Trophoblast cell (in vitro differentiated cells and primary cell): ENCODE measurements at regions not wholly inside any gene's neighbourhood (a gene's known extent, or its start where the extent isn't known, plus 50 kb on each side); places are given as distances from the start of the nearest gene placed in this dataset.

Experiments
- DNase-seq, 2 donors: peaks; one replicate each; pipeline ENCODE4 v3.0.0-alpha.2; 2016
- H2AFZ ChIP-seq: 2 replicates; pipeline ENCODE4 v1.6.1; 2013; ENCODE audit warnings: low read length, moderate library complexity, mild to moderate bottlenecking; ENCODE audit not compliant: insufficient read depth, poor library complexity
- H2AK5ac ChIP-seq: 2 replicates; pipeline ENCODE4 v1.6.1; 2013; ENCODE audit warnings: mild to moderate bottlenecking, low read length
- H2BK120ac ChIP-seq: 2 replicates; pipeline ENCODE4 v1.6.1; 2013; ENCODE audit warnings: low read length, mild to moderate bottlenecking, moderate library complexity; ENCODE audit not compliant: insufficient read depth, poor library complexity
- H2BK12ac ChIP-seq: 2 replicates; pipeline ENCODE4 v1.6.1; 2013; ENCODE audit warnings: mild to moderate bottlenecking, low read length, moderate library complexity
- H2BK5ac ChIP-seq: 2 replicates; pipeline ENCODE4 v1.6.1; 2013; ENCODE audit warnings: low read length, low read depth, moderate library complexity, mild to moderate bottlenecking; ENCODE audit not compliant: poor library complexity
- H3K14ac ChIP-seq: 2 replicates; pipeline ENCODE4 v1.6.1; 2013; ENCODE audit warnings: mild to moderate bottlenecking, low read length
- H3K18ac ChIP-seq: 2 replicates; pipeline ENCODE4 v1.6.1; 2013; ENCODE audit warnings: mild to moderate bottlenecking, low read length
- H3K23ac ChIP-seq: 2 replicates; pipeline ENCODE4 v1.6.1; 2013; ENCODE audit warnings: low read length
- H3K27ac ChIP-seq: 2 replicates; pipeline ENCODE4 v1.5.1; 2013; ENCODE audit warnings: low read depth, mild to moderate bottlenecking, inconsistent platforms, low read length, moderate library complexity
- H3K27me3 ChIP-seq: 2 replicates; pipeline ENCODE4 v1.6.1; 2013; ENCODE audit warnings: inconsistent platforms, mild to moderate bottlenecking, low read length, moderate library complexity; ENCODE audit not compliant: insufficient read depth
- H3K36me3 ChIP-seq, 2 experiments: 1 replicate in 1 of 2; 2 replicates in 1 of 2; pipeline ENCODE4 v1.6.1; 2013; ENCODE audit warnings: low read length in 2 of 2, mild to moderate bottlenecking in 2 of 2, moderate library complexity in 1 of 2; ENCODE audit not compliant: insufficient read depth in 2 of 2, control insufficient read depth in 1 of 2
- H3K4ac ChIP-seq: 2 replicates; pipeline ENCODE4 v1.6.1; 2013; ENCODE audit warnings: low read depth, mild to moderate bottlenecking, low read length, moderate library complexity
- H3K4me1 ChIP-seq, 2 experiments: 1 replicate in 1 of 2; 2 replicates in 1 of 2; pipeline ENCODE4 v1.6.1; 2013; ENCODE audit warnings: low read length in 2 of 2, mild to moderate bottlenecking in 2 of 2, moderate library complexity in 1 of 2; ENCODE audit not compliant: insufficient read depth in 2 of 2, control insufficient read depth in 1 of 2
- H3K4me2 ChIP-seq: 2 replicates; pipeline ENCODE4 v1.6.1; 2013; ENCODE audit warnings: inconsistent platforms, mild to moderate bottlenecking, low read length, moderate library complexity
- H3K4me3 ChIP-seq: 2 replicates; pipeline ENCODE4 v1.5.1; 2013; ENCODE audit warnings: mild to moderate bottlenecking, low read depth, low read length, inconsistent platforms
- H3K79me1 ChIP-seq: one replicate; pipeline ENCODE4 v1.6.1; 2013; ENCODE audit warnings: low read length
- H3K79me2 ChIP-seq: 2 replicates; pipeline ENCODE4 v1.6.1; 2013; ENCODE audit warnings: low read length, mild to moderate bottlenecking; ENCODE audit not compliant: control insufficient read depth, insufficient read depth, poor library complexity
- H3K9ac ChIP-seq: 2 replicates; pipeline ENCODE4 v1.6.1; 2013; ENCODE audit warnings: mild to moderate bottlenecking, low read length
- H3K9me3 ChIP-seq: 2 replicates; pipeline ENCODE4 v1.6.1; 2013; ENCODE audit warnings: low read depth, mild to moderate bottlenecking, control low read depth, inconsistent platforms, low read length; ENCODE audit not compliant: insufficient read depth
- H4K12ac ChIP-seq: 2 replicates; pipeline ENCODE4 v1.6.1; 2013; ENCODE audit warnings: low read depth, mild to moderate bottlenecking, low read length, moderate library complexity
- H4K8ac ChIP-seq: 2 replicates; pipeline ENCODE4 v1.6.1; 2013; ENCODE audit warnings: low read depth, mild to moderate bottlenecking, low read length, moderate library complexity
- H4K91ac ChIP-seq: one replicate; pipeline ENCODE4 v1.6.1; 2013; ENCODE audit warnings: low read depth, mild to moderate bottlenecking, low read length, moderate library complexity
- WGBS: extraction: QIAGEN DNeasy Blood & Tissue Kit; methylation state at CpG from one replicate; pipeline ENCODE4 v1.1.7; 2013; ENCODE audit warnings: missing lambda C conversion rate; ENCODE audit not compliant: insufficient read length, insufficient coverage; ENCODE audit errors: extremely low coverage; 5-methylcytosine and 5-hydroxymethylcytosine counted together

GRCh38 chr15:35834216-35834830 lies 288.4 kb upstream of the DPH6 start:
- no CpG with 5 or more reads among the region's 4 CpGs for WGBS
- Histone ChIP-seq H2BK12ac (no peak overlapping the region), H3K4me1 (no peaks in the 10 kb centered on the region), H3K27me3 (no peaks in the 10 kb centered on the region), H4K12ac (no peak overlapping the region), H2AFZ (no peak overlapping the region), H3K79me2 (no peaks in the 10 kb centered on the region), H3K4me2 (no peak overlapping the region), H3K4ac (no peak overlapping the region), H3K18ac (no peak overlapping the region), H3K14ac (no peak overlapping the region), H3K79me1 (no peaks in the 10 kb centered on the region), H3K23ac (no peak overlapping the region), H2AK5ac (no peak overlapping the region), H2BK120ac (no peak overlapping the region), H2BK5ac (no peak overlapping the region), H4K8ac (no peak overlapping the region), H3K36me3 (no peaks in the 10 kb centered on the region), H3K4me3 (no peak overlapping the region), H3K9ac (no peak overlapping the region), H3K9me3 (no peaks in the 10 kb centered on the region), H4K91ac (no peak overlapping the region), H3K27ac (no peak overlapping the region)
- DNase-seq, result no peak

- no peak overlapping the region for H3K14ac ChIP-seq
- no peak overlapping the region for H2AFZ ChIP-seq
- H2BK5ac ChIP-seq, result no peak overlapping the region
- H3K27me3 ChIP-seq, result no peaks in the 10 kb centered on the region
- no peak overlapping the region for H3K4me3 ChIP-seq
- H3K27ac ChIP-seq, result no peak overlapping the region
- no peaks in the 10 kb centered on the region for H3K36me3 ChIP-seq
- H4K8ac ChIP-seq, result no peak overlapping the region
- H3K79me1 ChIP-seq, result no peaks in the 10 kb centered on the region
- WGBS, result no CpG with 5 or more reads among the region's 2 CpGs
- H4K91ac ChIP-seq, result no peak overlapping the region
- H3K79me2 ChIP-seq, result no peaks in the 10 kb centered on the region
- H2AK5ac ChIP-seq, result no peak overlapping the region
- H3K9ac ChIP-seq, result no peak overlapping the region
- no peak overlapping the region for H2BK12ac ChIP-seq
- no peak for DNase-seq
- H3K23ac ChIP-seq, result no peak overlapping the region
- H4K12ac ChIP-seq, result no peak overlapping the region
- no peak overlapping the region for H3K18ac ChIP-seq
- no peaks in the 10 kb centered on the region for H3K9me3 ChIP-seq
- H3K4ac ChIP-seq, result no peak overlapping the region
- H3K4me1 ChIP-seq, result no peaks in the 10 kb centered on the region
- no peak overlapping the region for H3K4me2 ChIP-seq
- no peak overlapping the region for H2BK120ac ChIP-seq
Observed at GRCh38 chr15:35834866-35835265, 288.9 kb upstream of the DPH6 start.

GRCh38 chr15:35838424-35839111 lies 292.6 kb upstream of the DPH6 start:
- H3K4me2 ChIP-seq, result no peak overlapping the region
- H3K9me3 ChIP-seq, result no peaks in the 10 kb centered on the region
- no peaks in the 10 kb centered on the region for H3K79me2 ChIP-seq
- H3K9ac ChIP-seq, result no peak overlapping the region
- no peaks in the 10 kb centered on the region for H3K4me1 ChIP-seq
- no peaks in the 10 kb centered on the region for H3K36me3 ChIP-seq
- H3K4me3 ChIP-seq, result no peak overlapping the region
- no peaks in the 10 kb centered on the region for H3K79me1 ChIP-seq
- no peak overlapping the region for H2BK12ac ChIP-seq
- no peak overlapping the region for H2AFZ ChIP-seq
- no peak overlapping the region for H3K18ac ChIP-seq
- no peak overlapping the region for H3K14ac ChIP-seq
- H3K4ac ChIP-seq, result no peak overlapping the region
- H4K12ac ChIP-seq, result no peak overlapping the region
- H2AK5ac ChIP-seq, result no peak overlapping the region
- no peak for DNase-seq
- no peaks in the 10 kb centered on the region for H3K27me3 ChIP-seq
- no peak overlapping the region for H2BK120ac ChIP-seq
- no peak overlapping the region for H4K8ac ChIP-seq
- H3K27ac ChIP-seq, result no peak overlapping the region
- H3K23ac ChIP-seq, result no peak overlapping the region
- no peak overlapping the region for H4K91ac ChIP-seq
- no CpG with 5 or more reads among the region's 12 CpGs for WGBS
- H2BK5ac ChIP-seq, result no peak overlapping the region

GRCh38 chr15:35842631-35843030 lies 296.7 kb upstream of the DPH6 start:
- no CpG with 5 or more reads among the region's 3 CpGs for WGBS
- Histone ChIP-seq H3K79me2 (no peaks in the 10 kb centered on the region), H2AFZ (no peak overlapping the region), H3K36me3 (no peaks in the 10 kb centered on the region), H2BK12ac (no peak overlapping the region), H2AK5ac (no peak overlapping the region), H3K79me1 (no peaks in the 10 kb centered on the region), H3K23ac (no peak overlapping the region), H4K12ac (no peak overlapping the region), H3K4ac (no peak overlapping the region), H3K9me3 (no peaks in the 10 kb centered on the region), H3K14ac (no peak overlapping the region), H4K91ac (no peak overlapping the region), H3K4me2 (no peak overlapping the region), H4K8ac (no peak overlapping the region), H3K27me3 (no peaks in the 10 kb centered on the region), H3K4me1 (no peaks in the 10 kb centered on the region), H3K18ac (no peak overlapping the region), H2BK120ac (no peak overlapping the region), H3K27ac (no peak overlapping the region), H3K4me3 (no peak overlapping the region), H3K9ac (no peak overlapping the region), H2BK5ac (no peak overlapping the region)
- DNase-seq, result no peak
